PC-3 (cell line): ENCODE measurements at regions not wholly inside any gene's neighbourhood (a gene's known extent, or its start where the extent isn't known, plus 50 kb on each side); places are given as distances from the start of the nearest gene placed in this dataset.

Experiments used
- EZH2 ChIP-seq: fragments of 300-600 bp; sonication (generic); IDR thresholded peaks from one replicate; pipeline ENCODE4 v1.6.1; 2017; ENCODE audit warnings: antibody characterized with exemption, mild to moderate bottlenecking, low read length; ENCODE audit not compliant: unreplicated experiment
- TF ChIP-seq, protein P1 (sequence below): fragments of 300-600 bp; sonication (generic); conservative IDR thresholded peaks from 2 replicates; pipeline ENCODE4 v1.5.1; 2017; ENCODE audit warnings: antibody characterized with exemption, low read depth, mild to moderate bottlenecking, low read length

DNA sequence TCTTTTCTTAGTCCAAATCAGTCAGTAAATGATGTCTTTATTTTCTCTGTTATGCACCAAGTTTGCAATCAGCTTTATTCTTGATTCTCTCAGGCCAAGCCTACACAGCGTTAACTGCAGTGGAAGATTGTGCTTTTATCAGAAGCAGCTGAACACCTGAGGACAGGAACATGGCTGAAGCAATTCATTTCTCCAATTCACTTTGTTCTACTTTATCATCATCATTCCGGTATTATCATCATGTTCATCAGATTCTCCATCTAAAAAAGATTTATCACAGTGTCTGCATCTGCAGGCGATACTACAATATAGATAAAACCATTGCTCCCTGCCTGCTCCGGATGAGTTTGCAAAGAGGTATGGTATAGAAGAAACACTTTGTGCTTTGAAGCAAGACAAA lies 68.1 kb upstream of the STMND1 start:
- TF ChIP-seq, protein P1, sequence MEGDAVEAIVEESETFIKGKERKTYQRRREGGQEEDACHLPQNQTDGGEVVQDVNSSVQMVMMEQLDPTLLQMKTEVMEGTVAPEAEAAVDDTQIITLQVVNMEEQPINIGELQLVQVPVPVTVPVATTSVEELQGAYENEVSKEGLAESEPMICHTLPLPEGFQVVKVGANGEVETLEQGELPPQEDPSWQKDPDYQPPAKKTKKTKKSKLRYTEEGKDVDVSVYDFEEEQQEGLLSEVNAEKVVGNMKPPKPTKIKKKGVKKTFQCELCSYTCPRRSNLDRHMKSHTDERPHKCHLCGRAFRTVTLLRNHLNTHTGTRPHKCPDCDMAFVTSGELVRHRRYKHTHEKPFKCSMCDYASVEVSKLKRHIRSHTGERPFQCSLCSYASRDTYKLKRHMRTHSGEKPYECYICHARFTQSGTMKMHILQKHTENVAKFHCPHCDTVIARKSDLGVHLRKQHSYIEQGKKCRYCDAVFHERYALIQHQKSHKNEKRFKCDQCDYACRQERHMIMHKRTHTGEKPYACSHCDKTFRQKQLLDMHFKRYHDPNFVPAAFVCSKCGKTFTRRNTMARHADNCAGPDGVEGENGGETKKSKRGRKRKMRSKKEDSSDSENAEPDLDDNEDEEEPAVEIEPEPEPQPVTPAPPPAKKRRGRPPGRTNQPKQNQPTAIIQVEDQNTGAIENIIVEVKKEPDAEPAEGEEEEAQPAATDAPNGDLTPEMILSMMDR = no peak
- no peak for TF ChIP-seq EZH2
